ENCODE measurements at regions not wholly inside any gene's neighbourhood (a gene's known extent, or its start where the extent isn't known, plus 50 kb on each side); places are given as distances from the start of the nearest gene placed in this dataset.

- TF ChIP-seq CTCF (IDR thresholded peaks at IDR 0.05) (no peak), EZH2 (IDR thresholded peaks at IDR 0.05) (no peak)
Measured at GRCh38 chr1:55821234-55821633, 606.1 kb upstream of the USP24 start.

All from neural progenitor cell (in vitro differentiated cells).